GM20431 (cell line): ENCODE measurements at regions not wholly inside any gene's neighbourhood (a gene's known extent, or its start where the extent isn't known, plus 50 kb on each side); places are given as distances from the start of the nearest gene placed in this dataset.

Experiments
- in situ Hi-C: fragments of 300-500 bp; cut with MseI, MboI; formaldehyde crosslinking; loops from one replicate; pipeline ENCODE4 v1.15.0; 2020; ENCODE audit warnings: low sequenced_read_pairs; ENCODE audit not compliant: unreplicated experiment

DNA sequence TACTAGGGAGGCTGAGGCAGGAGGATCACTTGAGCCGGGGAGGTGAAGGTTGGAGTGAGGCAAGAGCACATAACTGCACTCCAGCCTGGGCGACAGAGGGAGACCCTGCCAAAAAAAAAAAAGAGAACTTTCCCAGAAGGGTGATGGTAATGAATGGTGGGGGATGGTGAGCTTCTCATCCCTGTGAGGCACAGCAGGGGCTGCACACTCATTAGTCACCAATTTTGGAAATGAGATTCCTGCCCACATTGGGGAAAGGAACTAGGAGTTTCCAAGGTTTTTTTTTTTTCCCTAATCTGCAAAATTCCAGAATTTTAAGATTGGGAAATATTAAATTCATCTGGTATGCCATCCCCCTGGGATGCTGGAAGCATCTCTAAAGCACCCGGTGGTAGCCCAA, 50.2 kb upstream of the SSBP3 start:
- in situ Hi-C loops: no loop called here
